ENCODE measurements at regions not wholly inside any gene's neighbourhood (a gene's known extent, or its start where the extent isn't known, plus 50 kb on each side); places are given as distances from the start of the nearest gene placed in this dataset.

DNA sequence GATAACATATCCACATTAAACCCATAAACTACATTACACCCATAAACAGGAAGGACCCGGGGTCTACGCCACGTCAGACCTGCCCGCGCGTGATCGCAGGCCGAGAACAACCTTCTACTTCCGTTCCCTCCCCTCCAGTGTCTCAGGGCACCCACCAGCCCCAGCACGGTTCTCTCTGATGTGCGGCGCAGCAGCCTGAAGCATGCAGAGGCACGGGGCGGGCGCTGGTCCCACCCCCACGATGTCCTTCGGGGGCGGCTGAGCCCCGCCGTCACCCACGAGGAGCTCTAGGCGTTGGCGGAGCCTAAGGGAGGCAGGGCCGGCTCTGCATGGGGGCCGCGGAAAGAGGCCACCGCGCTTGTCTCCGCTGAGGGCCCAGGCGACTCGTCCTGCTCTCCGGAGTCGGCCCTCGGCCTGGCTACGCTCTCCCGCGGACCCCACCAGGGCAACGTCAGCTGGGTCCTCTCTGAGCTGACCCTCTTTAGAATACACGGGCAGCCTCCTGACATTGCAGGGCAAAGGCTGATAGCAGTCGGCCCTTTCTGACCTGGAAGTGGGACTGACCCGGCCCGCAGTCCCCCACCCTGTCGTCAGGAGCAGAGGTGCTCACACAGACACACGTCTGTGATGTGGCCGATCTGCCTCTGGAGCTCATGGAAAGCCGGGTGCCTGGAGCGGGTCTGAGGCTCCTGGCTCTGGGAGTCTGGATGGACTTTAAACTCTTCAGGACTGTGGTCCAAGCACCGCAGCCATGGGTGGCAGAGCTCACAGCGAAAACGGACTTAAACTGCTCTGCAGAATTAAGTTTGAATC lies 65.6 kb upstream of the ADGRA1 start:
- no peak overlapping the region for H3K9ac ChIP-seq (ENCODE audit: insufficient read depth, low read length, poor library complexity, severe bottlenecking)

More for the DNA sequence above, 65.6 kb upstream of the ADGRA1 start:
- no peaks in the 10 kb centered on the region for H3K36me3 ChIP-seq (replicated peaks in 1 of 2; ENCODE audit: control insufficient read depth in 1 of 2, insufficient read depth in 2 of 2, low read length in 2 of 2)
- no peak overlapping the region for H2AFZ ChIP-seq (ENCODE audit: insufficient read depth, low read depth, low read length, poor library complexity, severe bottlenecking)
- peak overlapping the region in 1 of 7 donors; percentile 38 for H3K27ac Mint-ChIP-seq
- no peak overlapping the region for H3K4me3 Mint-ChIP-seq
- peaks cover 14% of the 10 kb centered on the region for H4K20me1 ChIP-seq (ENCODE audit: insufficient read depth, low read length)
- 82% methylated on average over 43 of the region's 50 CpGs for WGBS (ENCODE audit: insufficient coverage)
- TF ChIP-seq CTCF (IDR thresholded peaks at IDR 0.05): no peak
- H3K79me2 ChIP-seq (ENCODE audit: insufficient read depth, low read length): no peaks in the 10 kb centered on the region
- H3K27me3 ChIP-seq (ENCODE audit: control insufficient read depth in 2 of 2, insufficient read depth in 2 of 2, low read length in 2 of 2): peaks cover 0 to 9% of the 10 kb centered on the region in 2 donors
- intact Hi-C loops (cut with micrococcal nuclease): no loop called here
- no peak overlapping the region for H3K4me3 ChIP-seq (replicated peaks in 1 of 3; ENCODE audit: low read depth in 2 of 3, low read length in 3 of 3)
- no peaks in the 10 kb centered on the region for H3K4me1 ChIP-seq (ENCODE audit: control insufficient read depth in 1 of 2, insufficient read depth in 2 of 2, low read length in 2 of 2)
- peaks cover 0 to 2% of the 10 kb centered on the region in 2 donors for H3K36me3 Mint-ChIP-seq
- DNase-seq: no peak
- H3K27ac ChIP-seq (ENCODE audit: low read depth in 1 of 2, low read length in 2 of 2): no peak overlapping the region
- peaks cover 3% of the 10 kb centered on the region for H3K4me1 Mint-ChIP-seq
- H3K4me2 ChIP-seq (replicated peaks; ENCODE audit: extremely low read depth, low read length, poor library complexity, severe bottlenecking): no peak overlapping the region
- peaks cover 0 to 4% (median under 1%) of the 10 kb centered on the region in 7 donors for H3K9me3 Mint-ChIP-seq
- peaks cover 0 to 3% of the 10 kb centered on the region in 2 donors for H3K9me3 ChIP-seq (replicated peaks in 1 of 2; ENCODE audit: control insufficient read depth in 1 of 2, insufficient read depth in 1 of 2, low read length in 2 of 2)
- peaks cover 12 to 41% (median 16%) of the 10 kb centered on the region in 3 donors for H3K27me3 Mint-ChIP-seq (ENCODE audit: low read depth in 3 of 3)

All from CD14-positive monocyte (primary cell).